CD4-positive, alpha-beta T cell treated with Interleukin-6 at 100 ng/mL for 8 hours (primary cell): ENCODE measurements at regions not wholly inside any gene's neighbourhood (a gene's known extent, or its start where the extent isn't known, plus 50 kb on each side); places are given as distances from the start of the nearest gene placed in this dataset.

ENCODE experiments used
- DNase-seq: peaks from one replicate; pipeline ENCODE4 v3.0.0-alpha.2; 2020; ENCODE audit warnings: mixed read lengths, low spot score

GRCh38 chr10:81784111-81784597 lies 90.8 kb upstream of the NRG3 start:
- DNase-seq = no peak

DNA sequence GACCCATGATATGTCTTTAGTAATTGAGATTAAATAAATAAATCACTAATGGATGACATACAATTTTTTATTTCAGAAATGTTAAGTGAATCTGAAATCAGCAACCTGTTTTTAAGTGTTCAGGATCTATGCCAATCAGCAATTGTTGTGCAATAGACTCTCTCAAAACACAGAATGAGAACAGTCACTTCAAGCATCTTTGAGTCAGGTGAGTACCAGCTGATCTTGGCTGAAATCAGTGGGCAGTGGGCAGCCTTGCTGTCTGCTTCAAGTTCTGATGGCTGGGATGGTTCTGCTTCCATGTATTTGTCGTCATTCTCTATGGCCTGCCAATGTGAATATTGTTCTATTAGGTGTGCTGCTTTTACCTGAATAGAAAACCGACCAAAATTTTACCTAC lies 82.3 kb upstream of the NRG3 start:
- DNase-seq = no peak

- DNase-seq = no peak
These were observed 68.2 kb upstream of the NRG3 start for GRCh38 chr10:81806842-81807241.

GRCh38 chr10:81814842-81815241 lies 60.2 kb upstream of the NRG3 start:
- no peak for DNase-seq

GRCh38 chr10:81817596-81818170 lies 57.3 kb upstream of the NRG3 start:
- no peak for DNase-seq

GRCh38 chr10:81820418-81820817 lies 54.6 kb upstream of the NRG3 start:
- DNase-seq = no peak
